SK-N-SH (cell line): ENCODE measurements at regions not wholly inside any gene's neighbourhood (a gene's known extent, or its start where the extent isn't known, plus 50 kb on each side); places are given as distances from the start of the nearest gene placed in this dataset.

ENCODE experiments used
- CTCF ChIA-PET: fragments of 300-600, 350-600 bp; formaldehyde crosslinking; extraction: SDS; loops from one replicate; lab custom pipeline; 2021; lab: Yijun Ruan, JAX
- POLR2A ChIA-PET: fragments of 350-600 bp; sonication (Branson Sonifier 250); formaldehyde crosslinking; extraction: SDS; loops from one replicate; lab custom pipeline; 2020; ENCODE audit warnings: antibody characterized with exemption, inconsistent platforms; lab: Yijun Ruan, JAX
- DNase-seq: peaks from one replicate; pipeline ENCODE4 v3.0.0; 2012
- H2AFZ ChIP-seq: fragments of 200-600 bp; sonication (generic); 2 replicates; pipeline ENCODE4 v1.8.1; 2016; ENCODE audit warnings: antibody characterized with exemption, mild to moderate bottlenecking, low read depth
- H3F3A ChIP-seq: fragments of 200-600 bp; sonication (generic); replicated peaks from 2 replicates; pipeline ENCODE3; 2016; ENCODE audit warnings: antibody characterized with exemption, mild to moderate bottlenecking; ENCODE audit not compliant: insufficient read depth
- H3K27ac ChIP-seq, 2 experiments: fragments of 200-500 bp in 1 of 2; fragments of 200-600 bp in 1 of 2; sonication (Bioruptor generic) in 1 of 2; sonication (generic), shearing (Covaris generic) in 1 of 2; 2 replicates each; pipeline versions ENCODE4 v1.5.1 to v1.6.1; 2014 to 2016; ENCODE audit warnings: low read depth in 2 of 2, inconsistent platforms in 1 of 2, low read length in 1 of 2, mild to moderate bottlenecking in 1 of 2, mixed read lengths in 1 of 2
- H3K27me3 ChIP-seq: fragments of 200-600 bp; sonication (generic), shearing (Covaris generic); 2 replicates; pipeline ENCODE4 v1.6.1; 2016; ENCODE audit warnings: mixed run types; ENCODE audit not compliant: insufficient read depth
- H3K36me3 ChIP-seq, 2 experiments: fragments of 200-500 bp in 1 of 2; fragments of 200-600 bp in 1 of 2; sonication (Bioruptor generic) in 1 of 2; sonication (generic) in 1 of 2; replicated peaks in 1 of 2; 2 replicates each; pipeline versions ENCODE3 to v1.5.1; 2014 to 2016; ENCODE audit warnings: low read length in 1 of 2, mild to moderate bottlenecking in 1 of 2; ENCODE audit not compliant: insufficient read depth in 2 of 2, control insufficient read depth in 1 of 2
- H3K4me1 ChIP-seq, 2 experiments: fragments of 200-500 bp in 1 of 2; fragments of 200-600 bp in 1 of 2; sonication (Bioruptor generic) in 1 of 2; sonication (generic), shearing (Covaris generic) in 1 of 2; 2 replicates each; pipeline versions ENCODE4 v1.5.1 to v1.6.1; 2014 to 2016; ENCODE audit warnings: low read depth in 1 of 2, low read length in 1 of 2, mixed run types in 1 of 2; ENCODE audit not compliant: insufficient read depth in 2 of 2, control insufficient read depth in 1 of 2
- H3K4me2 ChIP-seq: fragments of 200-600 bp; sonication (generic), shearing (Covaris generic); 2 replicates; pipeline ENCODE4 v1.6.1; 2017; ENCODE audit warnings: mixed run types
- H3K4me3 ChIP-seq, 2 experiments: fragments of 200-500 bp in 1 of 2; fragments of 200-600 bp in 1 of 2; sonication (Bioruptor generic) in 1 of 2; sonication (generic), shearing (Covaris generic) in 1 of 2; 2 replicates each; pipeline versions ENCODE4 v1.5.1 to v1.8.1; 2014 to 2016; ENCODE audit warnings: low read depth in 2 of 2, inconsistent platforms in 1 of 2, low read length in 1 of 2, mild to moderate bottlenecking in 1 of 2, mixed read lengths in 1 of 2, moderate library complexity in 1 of 2
- H3K79me2 ChIP-seq: fragments of 200-600 bp; sonication (generic); 2 replicates; pipeline ENCODE4 v1.8.1; 2017; ENCODE audit warnings: mild to moderate bottlenecking; ENCODE audit not compliant: insufficient read depth
- H3K9ac ChIP-seq: fragments of 200-600 bp; sonication (generic); 2 replicates; pipeline ENCODE4 v1.6.1; 2017; ENCODE audit warnings: mixed run types
- H3K9me2 ChIP-seq: fragments of 200-600 bp; sonication (generic); 2 replicates; pipeline ENCODE4 v1.6.1; 2017; ENCODE audit warnings: mixed run types
- H3K9me3 ChIP-seq: fragments of 200-600 bp; sonication (generic); 2 replicates; pipeline ENCODE4 v1.6.1; 2017; ENCODE audit warnings: mixed run types, mild to moderate bottlenecking, moderate library complexity
- H4K20me1 ChIP-seq: fragments of 200-600 bp; sonication (generic); 2 replicates; pipeline ENCODE4 v1.6.1; 2017; ENCODE audit warnings: mild to moderate bottlenecking, mixed run types; ENCODE audit not compliant: insufficient read depth
- EZH2phosphoT487 ChIP-seq: fragments of 200-600 bp; sonication (generic); IDR thresholded peaks from 2 replicates; pipeline ENCODE4 v1.6.1; 2017; ENCODE audit warnings: low read depth, mixed run types, mild to moderate bottlenecking, antibody characterized with exemption, moderate library complexity, borderline replicate concordance
- FOXJ3 ChIP-seq: sonication (generic); formaldehyde crosslinking; IDR thresholded peaks from 2 replicates; pipeline ENCODE4 v1.5.1; 2020; ENCODE audit warnings: mild to moderate bottlenecking, missing genetic modification reagents
- FOXM1 ChIP-seq: IDR thresholded peaks from 2 replicates; pipeline ENCODE4 v1.4.0; 2012; ENCODE audit warnings: low read depth, mild to moderate bottlenecking
- GATA2 ChIP-seq: sonication (generic); formaldehyde crosslinking; IDR thresholded peaks from 2 replicates; pipeline ENCODE4 v1.5.0; 2020; ENCODE audit warnings: mild to moderate bottlenecking, missing genetic modification reagents
- JUND ChIP-seq: IDR thresholded peaks from 2 replicates; pipeline ENCODE4 v1.4.0; 2012
- MAX ChIP-seq: IDR thresholded peaks from 2 replicates; pipeline ENCODE4 v1.4.0; 2012; ENCODE audit warnings: low read depth
- MEF2A ChIP-seq: IDR thresholded peaks from 2 replicates; pipeline ENCODE4 v1.4.0; 2012; ENCODE audit warnings: low read depth, borderline replicate concordance
- NFIC ChIP-seq: IDR thresholded peaks from 2 replicates; pipeline ENCODE4 v1.4.0; 2012; ENCODE audit warnings: borderline replicate concordance
- NRF1 ChIP-seq: IDR thresholded peaks from 2 replicates; pipeline ENCODE4 v1.6.1; 2012; ENCODE audit warnings: low read depth, mild to moderate bottlenecking, low read length
- PBX3 ChIP-seq: IDR thresholded peaks from 2 replicates; pipeline ENCODE4; 2012
- POLR2AphosphoS5 ChIP-seq: IDR thresholded peaks from 2 replicates; pipeline ENCODE4 v1.6.1; 2012; ENCODE audit warnings: low read depth, low read length
- RAD21 ChIP-seq: IDR thresholded peaks from 2 replicates; pipeline ENCODE4 v1.6.1; 2012; ENCODE audit warnings: mild to moderate bottlenecking, low read length
- RCOR1 ChIP-seq: fragments of 150-350 bp; IDR thresholded peaks from 2 replicates; pipeline ENCODE4 v1.6.1; 2017; ENCODE audit warnings: antibody characterized with exemption, low read length
- REST ChIP-seq: IDR thresholded peaks from 2 replicates; pipeline ENCODE4 v1.6.1; 2012; ENCODE audit warnings: mild to moderate bottlenecking, low read depth, low read length, moderate library complexity
- RFX5 ChIP-seq: IDR thresholded peaks from 2 replicates; pipeline ENCODE4 v1.6.1; 2012; ENCODE audit warnings: mild to moderate bottlenecking, improper control_type of control experiment, low read length
- RXRA ChIP-seq: IDR thresholded peaks from 2 replicates; pipeline ENCODE4 v1.4.0; 2012; ENCODE audit warnings: low read depth, mild to moderate bottlenecking, borderline replicate concordance
- SMC3 ChIP-seq: IDR thresholded peaks from 2 replicates; pipeline ENCODE4 v1.6.1; 2012; ENCODE audit warnings: low read depth, low read length, improper control_type of control experiment
- TAF1 ChIP-seq: IDR thresholded peaks from 2 replicates; pipeline ENCODE4 v1.6.1; 2012; ENCODE audit warnings: low read depth, mild to moderate bottlenecking, low read length, moderate library complexity, borderline replicate concordance
- USF1 ChIP-seq: IDR thresholded peaks from 2 replicates; pipeline ENCODE4 v1.4.0; 2012; ENCODE audit warnings: low read depth, borderline replicate concordance
- YY1 ChIP-seq: IDR thresholded peaks from 2 replicates; pipeline ENCODE4 v1.4.0; 2012; ENCODE audit warnings: low read depth, mild to moderate bottlenecking
- WGBS: methylation state at CpG from one replicate; pipeline ENCODE4 v1.1.6; 2017; ENCODE audit warnings: low lambda C conversion rate; 5-methylcytosine and 5-hydroxymethylcytosine counted together

GRCh38 chr5:114166081-114166480 lies 195.8 kb upstream of the KCNN2 start (continued):
- TF ChIP-seq REST (no peak), PBX3 (no peak)

GRCh38 chr5:114174131-114174530 lies 187.7 kb upstream of the KCNN2 start:
- CTCF ChIA-PET = no interaction called here
- H3K9me3 ChIP-seq = peaks cover 4% of the 10 kb centered on the region; the same call in 1 of the 2 replicates

More at GRCh38 chr5:114174131-114174530, 187.7 kb upstream of the KCNN2 start:
- Histone ChIP-seq H3K9me2 (no peaks in the 10 kb centered on the region), H4K20me1 (no peaks in the 10 kb centered on the region), H3K9ac (no peak overlapping the region), H3K4me1 (no peaks in the 10 kb centered on the region)
- TF ChIP-seq NRF1 = no peak
- no peak for TF ChIP-seq NFIC
- no peak for TF ChIP-seq POLR2AphosphoS5
- no peak for TF ChIP-seq MEF2A
- TF ChIP-seq RXRA = no peak
- TF ChIP-seq JUND = no peak
- no peak for TF ChIP-seq REST
- no peak for TF ChIP-seq RCOR1
- no peak for TF ChIP-seq USF1
- TF ChIP-seq PBX3 = no peak
- TF ChIP-seq YY1 = no peak
- no peak for TF ChIP-seq RFX5
- no peak for TF ChIP-seq FOXM1
- TF ChIP-seq TAF1 = no peak
- no peak for TF ChIP-seq FOXJ3 (CRISPR knock-in tag)
- no peak for TF ChIP-seq GATA2 (CRISPR knock-in tag)
- no peak for TF ChIP-seq EZH2phosphoT487
- no peak for TF ChIP-seq SMC3
- TF ChIP-seq MAX = no peak
- no peak for TF ChIP-seq RAD21
- TF ChIP-seq, all 33 proteins: peak for 0
- no peak for DNase-seq
- Histone ChIP-seq H3K4me3 (no peak overlapping the region), H2AFZ (no peak overlapping the region), H3K36me3 (no peaks in the 10 kb centered on the region), H3K79me2 (no peaks in the 10 kb centered on the region), H3F3A (no peaks in the 10 kb centered on the region), H3K27ac (no peak overlapping the region), H3K27me3 (no peaks in the 10 kb centered on the region), H3K4me2 (no peak overlapping the region)
- POLR2A ChIA-PET = no interaction called here
- 10% methylated on average over 2 of the region's 2 CpGs for WGBS
